Cerebellar nuclear complex (tissue), 1 donor: ENCODE measurements at regions not wholly inside any gene's neighbourhood (a gene's known extent, or its start where the extent isn't known, plus 50 kb on each side); places are given as distances from the start of the nearest gene placed in this dataset.
A peak's percentile ranks its signal among the peaks of the same experiment; 100 is the strongest.

Experiments
- DNase-seq, 2 experiments: peaks; one replicate each; lab custom pipeline; 2025; lab: John Stamatoyannopoulos, UW

GRCh38 chr11:116287866-116288265 is 484.9 kb downstream of the BUD13 start:
- no peak for DNase-seq

GRCh38 chr11:116285026-116285425 is 487.8 kb downstream of the BUD13 start:
- peak in 1 of 2 experiments; percentile 5 for DNase-seq

- no peak for DNase-seq
Measured at GRCh38 chr11:116283300-116283699, 489.5 kb downstream of the BUD13 start.

GRCh38 chr11:116282481-116282880 is 490.3 kb downstream of the BUD13 start:
- DNase-seq, result no peak

GRCh38 chr11:116281173-116282160 is 491.3 kb downstream of the BUD13 start:
- no peak for DNase-seq

- no peak for DNase-seq
Measured at GRCh38 chr11:116279511-116279910, 493.3 kb downstream of the BUD13 start.

GRCh38 chr11:116278076-116278475 is 494.7 kb downstream of the BUD13 start:
- no peak for DNase-seq

GRCh38 chr11:116276051-116277044 is 496.4 kb downstream of the BUD13 start:
- no peak for DNase-seq

GRCh38 chr11:116275635-116276034 is 497.2 kb downstream of the BUD13 start:
- no peak for DNase-seq

GRCh38 chr11:116274521-116274920 is 498.3 kb downstream of the BUD13 start:
- DNase-seq, result no peak

GRCh38 chr11:116272181-116272789 is 500.5 kb downstream of the BUD13 start:
- no peak for DNase-seq

GRCh38 chr11:116271479-116271878 is 501.3 kb downstream of the BUD13 start:
- no peak for DNase-seq

- DNase-seq, result no peak
Measured at GRCh38 chr11:116267146-116267545, 505.6 kb downstream of the BUD13 start.

GRCh38 chr11:116263770-116264169 is 509.0 kb downstream of the BUD13 start:
- DNase-seq, result no peak

- DNase-seq, result no peak
Measured at GRCh38 chr11:116263019-116263418, 509.8 kb downstream of the BUD13 start.

GRCh38 chr11:116262370-116262769 is 510.4 kb downstream of the BUD13 start:
- no peak for DNase-seq

- DNase-seq, result no peak
Measured at GRCh38 chr11:116261606-116262005, 511.2 kb downstream of the BUD13 start.

- no peak for DNase-seq
Measured at GRCh38 chr11:116258821-116259220, 514.0 kb downstream of the BUD13 start.

GRCh38 chr11:116257883-116258282 is 514.9 kb downstream of the BUD13 start:
- no peak for DNase-seq

- no peak for DNase-seq
Measured at GRCh38 chr11:116257092-116257491, 515.7 kb downstream of the BUD13 start.

GRCh38 chr11:116256215-116256614 is 516.6 kb downstream of the BUD13 start:
- DNase-seq, result no peak
